A204.1 (cell line): ENCODE measurements at regions not wholly inside any gene's neighbourhood (a gene's known extent, or its start where the extent isn't known, plus 50 kb on each side); places are given as distances from the start of the nearest gene placed in this dataset.
"Not testable (repeated sequence)": the region's sequence is repeated elsewhere in the genome, so short reads cannot be mapped to it uniquely, and the experiment has no call there.

ENCODE experiments used
- FAIRE-seq: peaks from 2 replicates; lab custom pipeline; 2012; peaks lifted over from hg19 to GRCh38; lab: Jason Lieb, UNC

DNA sequence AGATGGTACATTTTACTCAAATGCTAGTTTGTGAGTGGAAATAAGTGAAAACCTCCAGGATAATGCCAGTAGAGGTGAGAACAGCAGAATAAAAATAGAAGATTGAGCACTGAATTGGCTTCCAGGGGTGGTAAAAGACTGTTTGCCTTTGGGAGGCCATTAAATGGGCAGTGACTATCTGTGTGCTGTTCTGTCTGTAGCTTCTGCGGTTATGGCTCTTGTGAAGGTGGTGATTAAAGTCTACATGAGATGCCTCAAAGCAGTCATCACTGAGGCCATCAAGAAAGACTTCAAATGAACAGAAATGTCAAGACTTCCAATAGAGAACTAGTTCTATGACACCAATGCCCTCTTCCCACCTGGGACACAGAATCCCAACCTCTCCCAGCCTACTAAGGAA is 108.8 kb downstream of the EFHB start:
- FAIRE-seq, result no peak

GRCh38 chr3:19822805-19823204 is 111.2 kb downstream of the EFHB start:
- no peak for FAIRE-seq

GRCh38 chr3:19816631-19817030 is 117.4 kb downstream of the EFHB start:
- no peak for FAIRE-seq

DNA sequence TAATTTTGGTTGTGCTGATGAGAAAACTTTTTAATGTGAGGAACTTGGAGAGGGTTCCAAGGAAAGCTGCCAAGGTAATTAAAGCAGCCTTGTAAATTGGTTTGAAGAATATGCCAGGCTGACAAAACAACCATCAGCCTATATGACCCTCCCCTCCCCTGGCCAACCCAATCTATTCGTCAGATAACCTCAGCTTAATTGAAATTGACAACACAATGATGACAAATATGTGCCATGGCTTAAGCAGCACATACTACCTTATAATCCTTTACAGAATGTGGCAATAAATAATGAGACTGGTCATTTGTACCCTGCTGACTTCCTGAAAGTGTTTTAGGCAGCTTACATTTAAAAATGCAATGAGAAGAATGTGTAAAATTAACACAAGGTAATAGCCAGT is 118.2 kb downstream of the EFHB start:
- FAIRE-seq, result no peak

GRCh38 chr3:19813743-19814142 is 120.3 kb downstream of the EFHB start:
- FAIRE-seq, result not testable (repeated sequence)

DNA sequence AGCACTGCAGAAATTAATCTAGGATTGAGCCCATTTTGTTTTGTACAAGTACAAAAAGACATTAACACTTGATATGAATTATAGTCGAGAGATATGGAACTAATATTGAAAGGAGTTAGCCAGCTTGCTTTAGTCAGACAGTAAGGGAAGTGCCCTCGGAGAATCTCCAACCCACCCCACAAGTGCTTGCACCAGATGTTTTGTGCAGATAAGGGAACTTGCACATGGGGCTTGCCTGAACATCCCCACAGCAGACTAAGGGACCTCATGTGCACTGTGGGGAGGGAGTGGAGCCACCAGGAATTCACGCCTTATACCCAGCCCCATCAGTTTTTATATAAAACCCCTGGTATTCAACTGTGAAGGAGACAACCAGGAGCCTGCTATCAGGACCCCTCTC is 122.3 kb downstream of the EFHB start:
- no peak for FAIRE-seq

DNA sequence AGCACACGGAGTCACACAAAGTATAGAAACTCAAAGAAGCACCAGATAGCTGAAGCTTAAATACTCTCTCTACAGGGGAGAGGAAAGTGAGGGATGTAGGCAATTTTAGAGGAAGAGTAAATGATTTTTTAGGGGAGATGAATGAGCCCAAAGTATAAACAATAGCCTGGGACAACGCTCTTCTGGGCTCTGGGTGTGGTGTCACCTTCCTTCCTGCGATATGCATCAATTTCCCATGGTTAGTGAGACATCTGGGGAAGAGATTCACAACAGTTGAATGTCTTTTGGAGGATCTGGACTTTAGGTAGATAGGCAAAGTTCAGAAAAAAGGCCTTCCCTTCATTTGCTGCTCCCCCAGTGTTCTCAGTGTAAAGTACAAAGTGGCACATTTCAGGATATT is 125.2 kb downstream of the EFHB start:
- FAIRE-seq, result no peak

DNA sequence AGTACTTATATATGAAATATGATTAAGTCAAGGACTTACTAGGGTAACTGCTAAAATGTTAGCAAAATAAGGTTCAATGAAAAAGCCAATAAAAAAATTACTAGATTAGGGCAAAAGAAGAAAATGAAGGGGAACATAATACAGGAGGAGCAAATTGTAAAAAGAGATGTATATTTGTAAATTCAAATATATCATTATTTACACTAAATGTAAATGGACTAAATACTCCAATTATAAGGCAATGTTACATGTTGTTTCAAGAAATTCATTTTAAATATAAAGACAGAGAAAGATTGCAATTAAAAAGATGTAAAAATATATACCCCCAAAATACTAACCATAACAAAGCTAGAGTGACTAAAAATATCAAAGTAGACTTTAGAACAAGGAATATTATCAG is 134.1 kb downstream of the EFHB start:
- peak; percentile 16 for FAIRE-seq

DNA sequence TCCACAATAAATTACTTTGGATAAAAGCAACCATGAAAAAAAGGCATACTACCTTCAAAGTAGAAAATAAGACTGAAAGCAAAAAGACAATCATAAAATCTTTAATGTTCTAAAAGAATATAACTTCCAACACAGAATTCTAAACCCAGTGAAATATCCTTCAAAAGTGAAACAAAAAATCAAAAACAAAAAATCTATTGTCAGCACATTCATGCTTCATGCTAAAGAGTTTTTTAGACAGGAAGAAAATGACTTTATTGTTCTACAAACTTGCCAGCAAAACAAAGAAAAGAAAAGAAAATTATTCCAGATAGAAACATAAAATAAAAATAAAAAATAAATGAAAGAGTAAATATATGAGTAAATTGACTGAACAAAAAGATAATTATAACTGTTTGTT is 134.9 kb downstream of the EFHB start:
- FAIRE-seq, result no peak

DNA sequence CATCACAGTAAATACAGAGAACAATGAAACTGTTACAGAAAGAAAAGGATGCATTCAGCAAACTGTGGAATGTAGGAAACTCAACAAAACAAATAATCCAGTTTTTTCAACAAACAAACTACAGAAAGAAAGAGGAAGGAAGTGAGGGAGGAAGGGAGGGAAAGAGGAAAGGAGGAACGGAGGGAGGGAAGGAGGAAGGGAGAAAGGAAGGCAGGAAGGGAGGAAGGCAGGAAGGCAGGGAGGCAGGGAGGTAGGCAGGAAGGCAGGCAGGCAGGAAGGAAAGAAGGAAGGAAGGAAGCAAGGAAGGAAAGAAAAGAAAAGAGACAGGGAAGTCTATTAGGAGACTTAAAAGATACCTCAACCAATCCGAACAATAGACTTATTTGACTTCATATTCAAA is 135.7 kb downstream of the EFHB start:
- no peak for FAIRE-seq

- FAIRE-seq, result no peak
Observed at GRCh38 chr3:19792388-19792787, 141.6 kb downstream of the EFHB start.

GRCh38 chr3:19775765-19776164 is 158.3 kb downstream of the EFHB start:
- no peak for FAIRE-seq

- FAIRE-seq, result no peak
Observed at GRCh38 chr3:19769694-19770093, 164.3 kb downstream of the EFHB start.

GRCh38 chr3:19765954-19766353 is 168.1 kb downstream of the EFHB start:
- no peak for FAIRE-seq

DNA sequence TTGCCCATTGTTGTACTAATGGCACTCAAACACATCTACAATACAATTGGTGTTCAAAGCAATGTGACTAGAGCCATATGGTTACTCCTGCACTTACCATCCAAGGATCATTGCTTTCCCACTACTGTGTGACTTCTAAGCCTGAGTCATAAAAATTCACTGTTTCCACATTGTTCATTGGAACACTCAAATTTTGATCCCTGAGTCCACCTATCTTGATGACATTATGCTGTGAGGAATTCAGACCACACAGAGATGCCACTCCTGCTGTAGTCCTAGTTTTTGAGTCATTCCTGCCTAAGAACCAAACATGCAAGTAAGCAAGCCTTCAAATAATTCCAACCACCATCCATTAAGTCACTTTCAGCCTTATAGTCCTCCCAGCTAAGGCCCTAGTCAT is 176.2 kb downstream of the EFHB start:
- no peak for FAIRE-seq

GRCh38 chr3:19749448-19750017 is 184.5 kb downstream of the EFHB start:
- no peak for FAIRE-seq

DNA sequence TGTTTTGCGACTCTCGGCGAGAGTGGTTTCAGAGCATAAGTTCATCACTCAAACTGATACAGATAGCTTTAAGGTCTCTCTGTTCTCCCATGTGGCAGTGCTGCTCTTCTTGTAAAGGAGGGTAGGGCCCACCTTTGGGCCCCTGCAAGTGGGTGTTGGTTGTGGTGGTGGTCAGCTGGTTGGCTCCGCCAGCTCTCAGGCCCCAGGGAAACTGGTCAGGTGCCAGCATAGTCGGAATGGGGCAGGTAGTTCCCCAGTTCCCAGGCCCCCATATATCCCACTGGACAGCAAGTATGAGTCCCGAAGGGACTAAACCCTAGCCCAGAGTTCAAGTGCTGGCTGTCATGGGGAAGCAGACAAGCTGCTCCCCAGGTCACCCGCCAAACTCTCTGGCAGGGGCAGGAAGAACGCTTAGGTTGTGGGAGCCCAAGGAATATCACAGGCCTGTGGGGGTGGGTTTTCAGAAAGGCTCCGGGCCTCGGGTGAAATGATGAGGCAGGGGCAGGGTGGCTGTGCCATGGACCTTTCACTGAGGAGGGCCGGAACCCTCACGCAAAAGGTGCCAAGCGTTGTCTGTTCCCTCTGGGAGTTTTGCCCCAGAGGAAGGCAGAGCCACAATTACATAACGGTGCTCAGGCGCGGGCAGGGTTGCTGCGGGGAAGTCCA is 185.1 kb downstream of the EFHB start:
- FAIRE-seq, result no peak

GRCh38 chr3:19744047-19744446 is 190.0 kb downstream of the EFHB start:
- no peak for FAIRE-seq

DNA sequence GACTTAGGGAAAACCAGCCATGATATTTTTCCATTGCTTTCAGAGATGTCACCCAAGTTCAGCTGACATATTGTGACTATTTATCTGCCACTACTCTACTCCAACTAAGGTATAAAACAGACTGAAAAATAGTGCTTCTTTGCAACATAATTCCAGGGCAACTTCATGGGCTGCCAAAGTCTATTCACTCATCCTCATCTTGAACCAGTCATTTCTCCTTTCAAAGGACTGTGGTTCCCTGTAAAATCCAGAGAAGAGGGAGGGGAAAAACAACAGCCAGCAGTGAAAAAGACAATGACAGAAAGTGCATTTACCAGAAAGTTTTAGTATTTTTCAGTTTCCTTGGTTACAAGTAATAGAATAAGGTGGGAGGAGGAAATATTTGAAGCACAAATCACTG is 191.1 kb downstream of the EFHB start:
- FAIRE-seq, result no peak

- no peak for FAIRE-seq
Observed at GRCh38 chr3:19739504-19739903, 194.5 kb downstream of the EFHB start.

- FAIRE-seq, result no peak
Observed at GRCh38 chr3:19738846-19739245, 195.2 kb downstream of the EFHB start.

DNA sequence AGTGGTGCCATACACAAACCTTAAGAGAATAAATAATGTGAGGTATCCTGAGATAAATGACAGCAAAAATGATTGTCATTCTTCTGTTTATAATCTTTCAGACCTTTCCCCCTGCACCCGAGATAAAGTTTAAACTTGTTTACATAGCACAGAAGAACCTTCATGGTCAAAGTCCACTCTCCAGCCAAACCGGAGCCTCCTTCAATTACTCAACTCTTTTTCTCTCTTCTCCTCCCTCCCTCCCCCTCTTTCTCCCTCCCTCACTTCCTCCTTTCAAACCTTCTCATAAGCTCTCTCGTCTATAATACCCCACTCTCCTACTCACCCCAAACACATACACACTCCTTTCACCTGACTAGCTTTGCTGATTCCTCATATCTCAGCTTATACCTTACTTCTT is 198.9 kb downstream of the EFHB start:
- FAIRE-seq, result no peak

- FAIRE-seq, result no peak
Observed at GRCh38 chr3:19734453-19734852, 199.6 kb downstream of the EFHB start.

- FAIRE-seq, result no peak
Observed at GRCh38 chr3:19725000-19725399, 209.0 kb downstream of the EFHB start.

DNA sequence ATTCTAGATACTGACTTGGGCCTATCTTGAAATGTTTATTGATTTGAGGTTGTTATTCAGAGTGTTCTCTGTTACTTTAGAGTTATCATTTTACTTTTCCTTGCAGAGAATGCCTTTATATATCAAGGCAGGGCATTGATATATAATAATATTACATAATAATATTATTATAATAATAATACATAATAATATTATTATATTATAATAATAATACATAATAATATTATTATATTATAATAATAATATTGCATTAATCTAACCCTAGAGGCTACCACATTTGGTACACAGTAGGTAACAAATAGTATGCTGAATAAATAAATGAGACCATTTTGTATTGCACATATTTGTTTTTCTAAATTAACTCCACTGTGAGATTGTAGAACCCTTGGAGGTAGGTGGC is 216.3 kb downstream of the EFHB start:
- FAIRE-seq, result peak; percentile 54
